ENCODE measurements at regions not wholly inside any gene's neighbourhood (a gene's known extent, or its start where the extent isn't known, plus 50 kb on each side); places are given as distances from the start of the nearest gene placed in this dataset.

GRCh38 chr5:143614831-143615230, 197.1 kb upstream of the HMHB1 start:
- TF ChIP-seq CTCF (IDR thresholded peaks at IDR 0.05) (no peak), EZH2 (IDR thresholded peaks at IDR 0.05) (no peak), EZH2phosphoT487 (IDR thresholded peaks at IDR 0.05) (peak; percentile 70)
